Skin epidermis (tissue), 12 donors: ENCODE measurements at regions not wholly inside any gene's neighbourhood (a gene's known extent, or its start where the extent isn't known, plus 50 kb on each side); places are given as distances from the start of the nearest gene placed in this dataset.
"Not testable (repeated sequence)": the region's sequence is repeated elsewhere in the genome, so short reads cannot be mapped to it uniquely, and the experiment has no call there.

Source experiments
- H3K27ac ChIP-seq, 21 experiments: fragments of 200-600 bp; sonication (generic) in 11 of 21; one replicate each; pipeline ENCODE4 v1.5.0; 2020; ENCODE audit warnings: mild to moderate bottlenecking in 3 of 21, inconsistent platforms in 2 of 21, moderate library complexity in 2 of 21
- H3K4me3 ChIP-seq, 7 experiments: fragments of 200-600 bp; sonication (generic) in 2 of 7; one replicate each; pipeline ENCODE4 v1.5.0; 2020; ENCODE audit warnings: inconsistent platforms in 2 of 7, mild to moderate bottlenecking in 2 of 7, moderate library complexity in 1 of 7

DNA sequence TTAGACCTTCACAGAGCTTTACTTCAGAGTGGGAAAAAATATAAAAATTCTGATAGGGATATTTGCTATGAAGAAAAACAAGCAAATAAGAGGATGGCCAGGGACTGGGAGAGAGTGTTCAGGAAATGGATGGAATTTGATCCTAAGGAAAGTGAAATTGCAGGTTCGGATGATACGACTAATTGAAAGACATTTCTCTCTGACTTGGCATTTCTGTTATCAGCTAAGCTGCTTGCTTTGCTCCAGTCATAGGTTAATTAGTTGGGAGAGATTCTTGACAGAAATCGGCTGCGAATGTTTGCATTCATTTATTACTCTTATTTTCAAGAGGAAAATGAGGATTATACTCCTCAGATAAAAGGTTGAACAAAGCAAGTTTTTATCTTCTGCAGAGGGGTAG lies 808.7 kb upstream of the NECTIN3 start:
- no peak overlapping the region for H3K27ac ChIP-seq
- H3K4me3 ChIP-seq: no peak overlapping the region

GRCh38 chr3:110265302-110265701 lies 806.3 kb upstream of the NECTIN3 start:
- H3K4me3 ChIP-seq: no peak overlapping the region
- H3K27ac ChIP-seq: no peak overlapping the region

DNA sequence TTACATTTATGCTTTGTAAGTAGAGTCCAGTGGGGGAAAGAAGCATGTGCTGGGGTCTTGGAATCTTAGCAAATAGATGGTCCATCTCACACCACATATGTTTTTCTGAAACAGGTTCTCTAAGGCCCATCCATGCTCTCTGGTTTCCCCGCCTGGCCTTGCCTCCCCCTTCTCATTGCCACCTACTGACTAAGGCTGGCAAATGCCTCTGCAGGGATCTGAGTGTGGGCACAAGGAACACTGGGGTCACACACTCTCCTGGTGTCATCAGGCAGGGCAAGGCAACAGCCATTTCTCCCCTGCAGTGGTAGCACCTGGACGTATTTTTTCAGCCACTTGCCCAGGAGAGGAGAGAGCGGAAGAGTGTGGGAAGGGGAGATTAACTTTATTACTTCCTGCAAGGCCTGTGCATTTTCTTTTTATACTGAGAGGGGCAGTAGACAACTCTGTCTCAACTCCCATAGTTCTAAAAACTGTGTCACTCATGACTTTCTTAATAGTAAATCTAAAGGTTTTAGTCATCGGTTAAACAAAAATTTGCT lies 804.2 kb upstream of the NECTIN3 start:
- Histone ChIP-seq H3K27ac (no peak overlapping the region), H3K4me3 (no peak overlapping the region)

DNA sequence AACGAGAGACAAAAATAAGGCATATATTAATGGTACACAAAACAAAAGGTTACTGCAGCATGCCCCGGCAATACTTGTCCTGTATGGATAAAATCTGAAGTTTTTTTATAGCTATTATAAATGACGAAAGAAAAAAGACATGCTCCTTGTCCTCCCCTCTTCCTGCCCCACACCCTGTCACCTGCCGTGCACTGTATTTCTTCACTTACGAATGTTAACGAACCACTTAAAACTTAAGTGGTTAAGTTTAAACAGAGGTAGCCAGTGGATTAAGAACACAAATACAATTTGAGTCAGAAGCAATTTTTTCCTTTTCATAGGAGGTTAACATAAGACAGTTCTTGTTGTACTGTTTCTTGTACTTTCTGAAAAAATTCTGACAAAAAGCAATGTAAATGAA lies 799.1 kb upstream of the NECTIN3 start:
- no peak overlapping the region for H3K4me3 ChIP-seq
- H3K27ac ChIP-seq: no peak overlapping the region

- Histone ChIP-seq H3K27ac (no peak overlapping the region), H3K4me3 (no peak overlapping the region)
These were observed 779.6 kb upstream of the NECTIN3 start for GRCh38 chr3:110291886-110292501.

- H3K4me3 ChIP-seq: no peak overlapping the region
- H3K27ac ChIP-seq: no peak overlapping the region
These were observed 778.0 kb upstream of the NECTIN3 start for GRCh38 chr3:110293660-110294059.

DNA sequence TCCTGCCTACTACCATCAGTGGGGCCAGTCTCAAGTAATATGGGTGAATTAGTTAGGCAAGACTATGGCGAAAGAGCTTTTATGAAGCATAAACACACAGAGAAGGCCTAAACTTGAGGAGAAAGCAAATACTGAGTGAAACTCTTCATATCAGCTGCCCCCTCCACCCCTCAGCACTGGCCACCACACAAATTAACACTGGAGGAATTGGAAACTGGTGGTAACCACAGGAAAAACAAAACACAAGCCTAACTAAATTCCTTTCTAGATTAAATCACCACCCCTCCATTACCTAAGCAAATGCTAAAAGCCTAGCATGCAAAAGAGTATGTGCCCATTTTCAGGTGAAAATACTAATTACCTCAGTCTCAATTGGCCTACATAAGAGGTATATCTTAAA lies 774.7 kb upstream of the NECTIN3 start:
- Histone ChIP-seq H3K4me3 (no peak overlapping the region), H3K27ac (no peak overlapping the region)

- H3K27ac ChIP-seq: no peak overlapping the region
- H3K4me3 ChIP-seq: no peak overlapping the region
These were observed 769.8 kb upstream of the NECTIN3 start for GRCh38 chr3:110301781-110302180.

- Histone ChIP-seq H3K27ac (no peak overlapping the region), H3K4me3 (no peak overlapping the region)
These were observed 764.4 kb upstream of the NECTIN3 start for GRCh38 chr3:110307065-110307809.

GRCh38 chr3:110311541-110311940 lies 760.1 kb upstream of the NECTIN3 start:
- Histone ChIP-seq H3K4me3 (no peak overlapping the region), H3K27ac (no peak overlapping the region)

DNA sequence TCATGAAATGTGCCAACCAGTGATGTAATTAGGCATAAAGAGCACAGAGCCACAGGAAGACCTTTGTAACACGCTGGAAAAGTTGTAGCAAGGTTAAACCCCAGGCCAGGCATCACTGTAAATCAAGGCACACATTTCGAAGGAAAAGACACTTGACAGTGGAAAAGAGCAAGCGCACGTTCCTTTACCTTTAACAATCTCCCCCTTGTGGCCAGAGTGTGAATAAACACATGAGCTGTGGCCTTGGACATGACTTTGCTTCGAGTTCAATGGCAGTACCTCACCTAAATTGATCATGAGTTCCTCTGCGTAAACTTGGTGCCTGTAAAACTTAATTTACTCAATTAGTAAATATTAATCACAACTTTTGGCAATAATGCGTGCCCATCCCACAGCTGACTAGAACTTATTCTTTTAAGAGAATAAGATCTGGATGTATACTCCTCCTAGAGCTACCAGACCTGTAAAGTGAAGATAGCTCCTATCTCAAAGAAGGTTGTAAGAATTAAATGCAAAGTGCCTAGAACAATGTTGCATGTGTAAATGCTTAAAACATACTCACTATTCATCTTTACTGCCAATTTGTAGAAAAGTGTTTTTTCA lies 757.0 kb upstream of the NECTIN3 start:
- no peak overlapping the region for H3K4me3 ChIP-seq
- no peak overlapping the region for H3K27ac ChIP-seq

DNA sequence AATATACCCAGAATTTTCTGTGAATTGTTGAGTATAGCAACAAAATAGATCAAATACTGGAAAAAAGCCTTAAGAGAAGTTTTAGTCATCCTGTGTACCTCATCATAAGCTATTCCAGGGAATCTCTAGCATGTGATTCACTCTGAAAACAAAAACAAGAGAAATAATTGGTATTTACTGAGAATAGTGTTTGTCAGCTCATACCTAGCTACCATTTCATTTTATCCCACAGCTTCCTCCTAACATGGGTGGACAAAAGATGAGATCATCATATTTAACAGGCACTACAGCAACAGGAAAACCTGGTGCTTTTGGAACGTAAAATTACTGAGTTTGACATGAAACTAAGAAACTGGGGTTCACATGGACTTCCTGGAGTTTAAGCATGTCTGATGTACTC lies 753.5 kb upstream of the NECTIN3 start:
- H3K4me3 ChIP-seq: no peak overlapping the region
- no peak overlapping the region for H3K27ac ChIP-seq

DNA sequence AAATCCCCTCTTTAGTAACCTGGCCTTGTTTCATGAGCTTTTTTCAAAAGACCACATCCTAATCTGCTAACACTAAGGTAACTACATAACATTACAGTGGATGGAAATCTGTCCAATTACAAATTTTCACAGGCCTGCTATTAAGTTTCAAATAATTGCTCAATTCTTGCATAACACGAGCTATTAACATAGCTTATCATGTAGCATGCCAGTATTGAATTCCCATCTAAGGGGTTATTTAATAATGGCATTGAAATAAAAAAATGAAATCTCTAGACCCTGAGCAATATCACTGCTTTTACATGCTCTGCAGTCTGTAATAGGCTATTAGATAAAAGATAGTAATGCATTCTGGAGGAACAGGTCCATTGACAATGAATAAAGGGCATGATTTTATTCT lies 748.3 kb upstream of the NECTIN3 start:
- Histone ChIP-seq H3K4me3 (no peak overlapping the region), H3K27ac (no peak overlapping the region)

GRCh38 chr3:110324171-110324705 lies 747.4 kb upstream of the NECTIN3 start:
- Histone ChIP-seq H3K4me3 (no peak overlapping the region), H3K27ac (no peak overlapping the region)

DNA sequence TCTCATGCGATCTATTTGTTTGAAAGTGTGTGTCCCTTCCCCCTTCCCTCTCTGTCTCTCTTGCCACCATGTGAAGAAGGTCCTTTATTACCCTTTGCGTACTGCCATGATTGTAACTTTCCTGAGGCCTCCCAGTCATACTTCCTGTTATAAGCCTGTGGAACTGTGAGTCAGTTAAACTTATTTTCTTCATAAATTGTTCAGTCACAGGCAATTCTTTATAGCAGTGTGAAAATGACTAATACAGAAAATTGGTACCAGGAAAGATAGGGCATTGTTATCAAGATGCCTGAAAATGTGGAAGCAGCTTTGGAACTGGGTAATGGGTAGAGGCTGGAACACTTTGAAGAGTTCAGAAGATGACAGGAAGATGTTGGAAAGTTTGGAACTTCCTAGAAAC lies 743.7 kb upstream of the NECTIN3 start:
- H3K4me3 ChIP-seq: no peak overlapping the region
- H3K27ac ChIP-seq: no peak overlapping the region

- H3K4me3 ChIP-seq, H3K27ac ChIP-seq: not testable (repeated sequence)
These were observed 740.1 kb upstream of the NECTIN3 start for GRCh38 chr3:110331562-110331961.

DNA sequence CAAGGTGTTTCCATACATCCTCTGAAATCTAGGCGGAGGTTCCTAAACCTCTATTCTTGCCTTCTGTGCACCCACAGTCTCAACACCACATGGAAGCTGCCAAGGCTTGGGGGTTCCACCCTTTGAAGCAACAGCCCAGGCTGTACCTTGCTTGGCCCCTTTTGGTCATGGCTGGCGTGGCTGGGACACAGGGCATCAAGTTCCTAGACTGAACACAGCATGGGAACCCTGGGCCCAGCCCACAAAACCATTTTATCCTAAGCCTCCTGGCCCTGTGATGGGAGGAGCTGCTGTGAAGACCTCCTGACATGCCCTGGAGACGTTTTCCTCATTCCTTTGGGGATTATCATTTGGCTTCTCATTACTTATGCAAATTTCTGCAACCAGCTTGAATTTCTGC lies 739.0 kb upstream of the NECTIN3 start:
- H3K4me3 ChIP-seq: no peak overlapping the region
- no peak overlapping the region for H3K27ac ChIP-seq

DNA sequence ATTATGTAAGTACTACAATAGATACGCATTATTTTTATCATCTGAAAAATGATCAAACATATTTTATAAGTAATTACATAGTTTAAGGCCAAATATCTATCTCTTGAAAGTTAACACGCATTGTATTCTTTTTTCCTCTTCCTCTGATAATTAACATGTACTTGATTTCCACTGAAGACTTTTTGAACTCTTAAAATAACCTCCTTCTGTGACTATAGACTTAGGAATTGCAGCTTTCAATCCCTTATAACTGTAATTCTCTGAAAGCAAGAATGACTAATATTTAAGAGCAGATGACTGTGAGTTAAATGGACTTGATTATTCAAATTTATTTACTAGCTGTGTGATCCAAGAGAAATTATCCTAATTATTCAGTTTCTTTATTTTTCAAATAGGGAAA lies 730.6 kb upstream of the NECTIN3 start:
- Histone ChIP-seq H3K27ac (no peak overlapping the region), H3K4me3 (no peak overlapping the region)

DNA sequence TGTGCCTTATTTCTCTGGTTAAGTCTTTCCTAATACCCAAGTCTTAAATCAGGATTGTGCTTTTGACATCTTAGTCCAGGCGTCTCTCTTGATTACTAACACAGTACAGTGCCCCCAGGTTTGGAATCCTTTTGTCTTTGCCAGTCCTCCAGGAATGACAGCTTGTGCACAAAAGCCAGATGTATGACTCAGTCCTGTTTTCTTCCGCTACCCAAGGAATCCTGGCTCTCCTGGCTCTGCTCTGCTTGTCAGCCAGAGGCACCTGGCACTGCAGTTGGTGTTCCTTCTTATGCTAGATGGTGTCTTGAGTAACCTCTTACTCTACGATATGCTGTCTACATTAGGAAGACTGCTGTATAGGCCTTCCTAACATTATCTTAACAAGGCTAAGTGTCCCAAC lies 728.2 kb upstream of the NECTIN3 start:
- H3K27ac ChIP-seq: no peak overlapping the region
- H3K4me3 ChIP-seq: no peak overlapping the region

DNA sequence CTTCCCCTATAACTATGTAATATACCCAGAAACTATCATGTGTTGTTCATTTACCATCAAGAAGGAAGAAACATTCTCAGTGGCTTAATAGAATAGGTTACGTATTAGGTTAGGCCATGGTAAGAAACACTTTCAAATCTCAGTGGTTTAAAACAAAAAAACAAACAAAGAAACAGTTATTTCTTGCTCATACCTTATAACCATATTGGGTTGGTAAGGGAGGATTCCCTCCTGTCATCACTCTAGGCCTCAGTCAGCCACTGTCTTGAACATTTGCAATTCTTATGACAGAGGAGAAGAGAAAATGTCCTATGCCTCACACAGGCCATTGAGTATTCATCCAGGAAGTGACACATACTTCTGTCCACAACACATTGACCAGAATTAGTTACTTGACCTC lies 727.7 kb upstream of the NECTIN3 start:
- Histone ChIP-seq H3K27ac (no peak overlapping the region), H3K4me3 (no peak overlapping the region)

GRCh38 chr3:110344487-110344886 lies 727.1 kb upstream of the NECTIN3 start:
- Histone ChIP-seq H3K27ac (no peak overlapping the region), H3K4me3 (no peak overlapping the region)
